H9 (cell line): ENCODE measurements at regions not wholly inside any gene's neighbourhood (a gene's known extent, or its start where the extent isn't known, plus 50 kb on each side); places are given as distances from the start of the nearest gene placed in this dataset.

Experiments
- DNase-seq: peaks from one replicate; pipeline ENCODE4 v3.0.0-alpha.2; 2017
- H2AFZ ChIP-seq: one replicate; pipeline ENCODE4 v1.6.1; 2013; ENCODE audit warnings: mild to moderate bottlenecking, low read length, control low read depth, moderate library complexity
- H2AK5ac ChIP-seq: 2 replicates; pipeline ENCODE4 v1.6.1; 2013; ENCODE audit warnings: low read length, control low read depth, mixed read lengths; ENCODE audit not compliant: insufficient read length
- H2BK120ac ChIP-seq: one replicate; pipeline ENCODE4 v1.6.1; 2013; ENCODE audit warnings: low read depth, mild to moderate bottlenecking, low read length, control low read depth, inconsistent platforms; ENCODE audit not compliant: poor library complexity, severe bottlenecking
- H2BK12ac ChIP-seq: 2 replicates; pipeline ENCODE4 v1.6.1; 2013; ENCODE audit warnings: low read length, control low read depth, mixed read lengths, low read depth; ENCODE audit not compliant: insufficient read length
- H2BK15ac ChIP-seq: 2 replicates; pipeline ENCODE4 v1.6.1; 2013; ENCODE audit warnings: low read depth, low read length, control low read depth
- H2BK20ac ChIP-seq: one replicate; pipeline ENCODE4 v1.6.1; 2013; ENCODE audit warnings: low read depth, mild to moderate bottlenecking, low read length, control low read depth, inconsistent platforms; ENCODE audit not compliant: poor library complexity, severe bottlenecking
- H2BK5ac ChIP-seq: 2 replicates; pipeline ENCODE4 v1.6.1; 2013; ENCODE audit warnings: low read length, control low read depth, mixed read lengths; ENCODE audit not compliant: insufficient read length
- H3K14ac ChIP-seq: 2 replicates; pipeline ENCODE4 v1.6.1; 2013; ENCODE audit warnings: low read length, control low read depth; ENCODE audit not compliant: insufficient read depth
- H3K18ac ChIP-seq: 2 replicates; pipeline ENCODE4 v1.6.1; 2013; ENCODE audit warnings: low read depth, mild to moderate bottlenecking, mixed read lengths, low read length, control low read depth; ENCODE audit not compliant: insufficient read length
- H3K23ac ChIP-seq: 2 replicates; pipeline ENCODE4 v1.6.1; 2013; ENCODE audit warnings: low read length, control low read depth, mixed read lengths, low read depth; ENCODE audit not compliant: insufficient read length
- H3K23me2 ChIP-seq: 2 replicates; pipeline ENCODE4 v1.6.1; 2013; ENCODE audit warnings: low read depth, mild to moderate bottlenecking, mixed read lengths, low read length, control low read depth; ENCODE audit not compliant: insufficient read length, poor library complexity, severe bottlenecking
- H3K27ac ChIP-seq: 2 replicates; pipeline ENCODE4 v1.5.1; 2013; ENCODE audit warnings: low read length, control low read depth, mixed read lengths, low read depth; ENCODE audit not compliant: insufficient read length
- H3K27me3 ChIP-seq: 2 replicates; pipeline ENCODE4 v1.6.1; 2013; ENCODE audit warnings: low read length, control low read depth, inconsistent platforms; ENCODE audit not compliant: insufficient read depth
- H3K4ac ChIP-seq: 2 replicates; pipeline ENCODE4 v1.6.1; 2013; ENCODE audit warnings: low read depth, mild to moderate bottlenecking, control low read depth, inconsistent platforms, low read length, moderate library complexity
- H3K4me1 ChIP-seq: 2 replicates; pipeline ENCODE4 v1.6.1; 2013; ENCODE audit warnings: low read length, control low read depth, inconsistent platforms; ENCODE audit not compliant: insufficient read depth
- H3K4me2 ChIP-seq: 2 replicates; pipeline ENCODE4 v1.6.1; 2013; ENCODE audit warnings: low read length, control low read depth, mixed read lengths; ENCODE audit not compliant: insufficient read length, insufficient read depth
- H3K56ac ChIP-seq: 2 replicates; pipeline ENCODE4 v1.6.1; 2013; ENCODE audit warnings: low read depth, mild to moderate bottlenecking, mixed read lengths, low read length, control low read depth; ENCODE audit not compliant: insufficient read length
- H3K79me1 ChIP-seq: 2 replicates; pipeline ENCODE4 v1.6.1; 2013; ENCODE audit warnings: low read depth, mild to moderate bottlenecking, moderate library complexity, low read length, control low read depth, inconsistent platforms; ENCODE audit not compliant: insufficient read depth, poor library complexity, severe bottlenecking
- H3K79me2 ChIP-seq: 2 replicates; pipeline ENCODE4 v1.6.1; 2013; ENCODE audit warnings: low read length, control low read depth, inconsistent platforms; ENCODE audit not compliant: insufficient read depth
- H3K9ac ChIP-seq: 2 replicates; pipeline ENCODE4 v1.6.1; 2013; ENCODE audit warnings: low read length, control low read depth, mixed read lengths; ENCODE audit not compliant: insufficient read length; ENCODE audit errors: extremely low read depth
- H3K9me3 ChIP-seq: one replicate; pipeline ENCODE4 v1.6.1; 2013; ENCODE audit warnings: low read depth, low read length, inconsistent platforms; ENCODE audit not compliant: control insufficient read depth
- H3T11ph ChIP-seq: one replicate; pipeline ENCODE4 v1.6.1; 2013; ENCODE audit warnings: mild to moderate bottlenecking, low read length, control low read depth, inconsistent platforms
- H4K20me1 ChIP-seq: one replicate; pipeline ENCODE4 v1.6.1; 2013; ENCODE audit not compliant: control insufficient read depth, insufficient read length, insufficient read depth
- H4K5ac ChIP-seq: 2 replicates; pipeline ENCODE4 v1.6.1; 2013; ENCODE audit warnings: low read depth, mild to moderate bottlenecking, mixed read lengths, low read length, control low read depth; ENCODE audit not compliant: insufficient read length
- H4K8ac ChIP-seq: replicated peaks from 2 replicates; pipeline ENCODE4 v1.6.1; 2013; ENCODE audit warnings: low read length, control low read depth, mixed read lengths, low read depth; ENCODE audit not compliant: insufficient read length
- H4K91ac ChIP-seq: 2 replicates; pipeline ENCODE4 v1.6.1; 2013; ENCODE audit warnings: low read depth, mild to moderate bottlenecking, moderate library complexity, mixed read lengths, low read length, control low read depth; ENCODE audit not compliant: insufficient read length
- H3K27ac Mint-ChIP-seq, 3 experiments: 2 replicates in 2 of 3; 3 replicates in 1 of 3; pipeline ENCODE4 v1.8.0; 2020 to 2021; ENCODE audit warnings: mixed read lengths in 3 of 3, mild to moderate bottlenecking in 1 of 3, moderate library complexity in 1 of 3
- H3K27me3 Mint-ChIP-seq: 2 replicates; pipeline ENCODE4 v1.8.0; 2021; ENCODE audit warnings: low read depth, mild to moderate bottlenecking, moderate library complexity, mixed read lengths
- H3K36me3 Mint-ChIP-seq, 3 experiments: 2 replicates in 2 of 3; 3 replicates in 1 of 3; pipeline ENCODE4 v1.8.0; 2020 to 2021; ENCODE audit warnings: low read depth in 3 of 3, mixed read lengths in 3 of 3; ENCODE audit not compliant: insufficient read depth in 1 of 3
- H3K4me1 Mint-ChIP-seq, 2 experiments: 2 replicates each; pipeline ENCODE4 v1.8.0; 2020; ENCODE audit warnings: mixed read lengths in 2 of 2
- H3K4me3 Mint-ChIP-seq, 2 experiments: 2 replicates in 1 of 2; 3 replicates in 1 of 2; pipeline ENCODE4 v1.8.0; 2020 to 2021; ENCODE audit warnings: mild to moderate bottlenecking in 2 of 2, mixed read lengths in 2 of 2, moderate library complexity in 1 of 2
- H3K9me3 Mint-ChIP-seq, 2 experiments: 2 replicates in 1 of 2; 3 replicates in 1 of 2; pipeline ENCODE4 v1.8.0; 2020; ENCODE audit warnings: mild to moderate bottlenecking in 2 of 2, mixed read lengths in 2 of 2, moderate library complexity in 1 of 2
- CTCF ChIP-seq: fragments of 200-600 bp; sonication (generic); conservative IDR thresholded peaks from 3 replicates; pipeline ENCODE4 v1.8.0; 2021; ENCODE audit warnings: antibody characterized with exemption, mild to moderate bottlenecking
- WGBS: extraction: QIAGEN DNeasy Blood & Tissue Kit; methylation state at CpG from one replicate; pipeline ENCODE4 v1.1.7; 2013; ENCODE audit warnings: missing lambda C conversion rate, low lambda C conversion rate, mixed read lengths; ENCODE audit not compliant: insufficient read length; ENCODE audit errors: extremely low coverage; 5-methylcytosine and 5-hydroxymethylcytosine counted together

- H3K4me1 ChIP-seq, result no peaks in the 10 kb centered on the region
- no peak overlapping the region for H2BK20ac ChIP-seq
- H4K8ac ChIP-seq, result no peak overlapping the region
- H3K4me3 Mint-ChIP-seq, result no peak overlapping the region
- H3K27ac Mint-ChIP-seq, result no peak overlapping the region
- no peak overlapping the region for H3K18ac ChIP-seq
- H3K4me1 Mint-ChIP-seq, result peaks cover 4 to 14% of the 10 kb centered on the region in 2 experiments
- no peak overlapping the region for H2BK15ac ChIP-seq
- no peak overlapping the region for H2AK5ac ChIP-seq
- no peak overlapping the region for H3T11ph ChIP-seq
- no peak overlapping the region for H3K56ac ChIP-seq
- no peak overlapping the region for H4K5ac ChIP-seq
- no peak for DNase-seq
- WGBS, result no CpG with 5 or more reads among the region's 4 CpGs
- no peak overlapping the region for H2BK120ac ChIP-seq
- H3K23ac ChIP-seq, result no peak overlapping the region
- no peaks in the 10 kb centered on the region for H3K27me3 ChIP-seq
- no peak overlapping the region for H2BK12ac ChIP-seq
- no peaks in the 10 kb centered on the region for H3K79me1 ChIP-seq
- no peaks in the 10 kb centered on the region; the same call in none of the 2 replicates for H3K27me3 Mint-ChIP-seq
- no peaks in the 10 kb centered on the region for H3K79me2 ChIP-seq
- H3K14ac ChIP-seq, result no peak overlapping the region
- no peaks in the 10 kb centered on the region for H3K36me3 Mint-ChIP-seq
- H3K9ac ChIP-seq, result no peak overlapping the region
- no peak for TF ChIP-seq CTCF
- H3K27ac ChIP-seq, result no peak overlapping the region
- no peak overlapping the region for H4K91ac ChIP-seq
- H2BK5ac ChIP-seq, result no peak overlapping the region
- no peak overlapping the region for H3K4me2 ChIP-seq
- H3K23me2 ChIP-seq, result no peaks in the 10 kb centered on the region
- no peaks in the 10 kb centered on the region for H3K9me3 Mint-ChIP-seq
- no peak overlapping the region for H3K4ac ChIP-seq
- no peaks in the 10 kb centered on the region for H4K20me1 ChIP-seq
- H2AFZ ChIP-seq, result no peak overlapping the region
- H3K9me3 ChIP-seq, result no peaks in the 10 kb centered on the region
Measured at GRCh38 chr11:27279460-27279859, 83.6 kb downstream of the CCDC34 start.
